ENCODE measurements at regions not wholly inside any gene's neighbourhood (a gene's known extent, or its start where the extent isn't known, plus 50 kb on each side); places are given as distances from the start of the nearest gene placed in this dataset.
"Not testable (repeated sequence)": the region's sequence is repeated elsewhere in the genome, so short reads cannot be mapped to it uniquely, and the experiment has no call there.

GRCh38 chr11:135031205-135031989 lies 619.4 kb upstream of the B3GAT1 start:
- H3K4me3 Mint-ChIP-seq = no peak overlapping the region
- no peaks in the 10 kb centered on the region for H3K36me3 Mint-ChIP-seq
- no peaks in the 10 kb centered on the region for H3K4me1 Mint-ChIP-seq
- no peak overlapping the region for H3K27ac Mint-ChIP-seq
- peaks cover 7% of the 10 kb centered on the region for H3K9me3 Mint-ChIP-seq
- no peak for ATAC-seq
- H3K27me3 Mint-ChIP-seq = no peaks in the 10 kb centered on the region

- Mint-ChIP-seq H3K27me3 (peaks cover 11% of the 10 kb centered on the region), H3K9me3 (no peaks in the 10 kb centered on the region), H3K27ac (no peak overlapping the region), H3K4me3 (no peak overlapping the region), H3K36me3 (no peaks in the 10 kb centered on the region), H3K4me1 (no peaks in the 10 kb centered on the region)
- no peak for ATAC-seq
These were observed 615.4 kb upstream of the B3GAT1 start for GRCh38 chr11:135027461-135027860.

DNA sequence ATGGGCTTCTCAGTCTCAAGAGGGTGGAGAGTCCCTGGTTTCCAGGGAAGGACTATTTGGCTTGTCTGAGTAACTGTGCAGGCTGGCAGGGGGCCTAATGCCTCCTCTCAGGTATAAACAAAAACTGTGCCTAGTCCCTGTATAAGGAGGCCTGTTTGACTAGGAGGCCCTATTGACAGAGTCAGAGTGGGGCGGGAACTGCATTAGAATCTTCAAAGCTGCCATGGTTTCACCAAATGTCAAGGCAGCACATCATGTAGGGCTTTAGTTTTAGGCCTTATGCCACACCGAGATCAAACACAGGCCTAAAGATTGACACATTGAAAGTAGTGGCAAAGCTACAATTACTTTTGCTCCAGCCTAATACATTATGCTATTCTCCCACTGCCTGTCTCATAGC lies 611.5 kb upstream of the B3GAT1 start:
- Mint-ChIP-seq H3K9me3 (no peaks in the 10 kb centered on the region), H3K36me3 (no peaks in the 10 kb centered on the region), H3K27ac (no peak overlapping the region), H3K27me3 (peaks cover 11% of the 10 kb centered on the region), H3K4me1 (no peaks in the 10 kb centered on the region), H3K4me3 (no peak overlapping the region)
- no peak for ATAC-seq

DNA sequence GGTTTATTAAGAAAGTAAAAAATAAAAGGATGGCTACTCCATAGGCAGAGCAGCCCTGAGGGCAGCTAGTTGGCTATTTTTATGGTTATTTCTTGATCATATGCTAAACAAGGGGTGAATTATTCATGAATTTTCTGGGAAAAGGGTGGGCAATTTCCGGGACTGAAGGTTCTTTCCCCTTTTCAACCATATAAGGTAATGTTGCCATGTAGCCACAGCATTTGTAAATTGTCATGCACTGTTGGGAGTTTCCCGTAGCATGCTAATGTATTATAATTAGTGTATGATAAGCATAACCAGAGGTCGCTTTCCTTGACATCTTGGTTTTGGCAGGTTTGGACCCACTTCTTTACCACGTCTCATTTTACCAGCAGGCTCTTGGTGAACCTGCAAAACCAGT lies 610.4 kb upstream of the B3GAT1 start:
- Mint-ChIP-seq H3K36me3 (no peaks in the 10 kb centered on the region), H3K27ac (no peak overlapping the region), H3K4me1 (no peaks in the 10 kb centered on the region), H3K4me3 (no peak overlapping the region), H3K27me3 (peaks cover 11% of the 10 kb centered on the region), H3K9me3 (no peaks in the 10 kb centered on the region)
- no peak for ATAC-seq

DNA sequence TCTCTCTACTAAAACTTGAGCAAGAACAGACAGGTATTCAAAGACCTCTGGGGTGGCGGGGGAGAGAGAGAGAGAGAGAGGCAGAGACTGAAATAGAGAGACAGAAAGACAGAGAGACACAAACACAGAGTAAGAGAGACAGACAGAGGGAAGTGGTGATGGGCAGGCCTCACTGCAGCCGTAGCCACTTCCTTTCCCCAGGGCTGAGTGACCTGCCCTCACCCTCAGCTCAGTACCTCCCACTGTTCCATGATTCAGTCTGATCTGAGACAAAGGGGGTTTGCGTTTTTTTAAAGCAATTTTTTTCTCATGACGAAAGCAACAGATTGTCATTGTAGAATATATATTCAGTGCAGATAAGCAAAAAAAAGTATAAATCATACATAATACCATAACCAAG lies 607.9 kb upstream of the B3GAT1 start:
- Mint-ChIP-seq H3K27ac (no peak overlapping the region), H3K36me3 (no peaks in the 10 kb centered on the region), H3K4me3 (no peak overlapping the region), H3K4me1 (no peaks in the 10 kb centered on the region), H3K9me3 (no peaks in the 10 kb centered on the region), H3K27me3 (peaks cover under 1% of the 10 kb centered on the region)
- no peak for ATAC-seq

- Mint-ChIP-seq H3K4me3 (no peak overlapping the region), H3K4me1 (no peaks in the 10 kb centered on the region)
These were observed 607.4 kb upstream of the B3GAT1 start for GRCh38 chr11:135019343-135019871.

DNA sequence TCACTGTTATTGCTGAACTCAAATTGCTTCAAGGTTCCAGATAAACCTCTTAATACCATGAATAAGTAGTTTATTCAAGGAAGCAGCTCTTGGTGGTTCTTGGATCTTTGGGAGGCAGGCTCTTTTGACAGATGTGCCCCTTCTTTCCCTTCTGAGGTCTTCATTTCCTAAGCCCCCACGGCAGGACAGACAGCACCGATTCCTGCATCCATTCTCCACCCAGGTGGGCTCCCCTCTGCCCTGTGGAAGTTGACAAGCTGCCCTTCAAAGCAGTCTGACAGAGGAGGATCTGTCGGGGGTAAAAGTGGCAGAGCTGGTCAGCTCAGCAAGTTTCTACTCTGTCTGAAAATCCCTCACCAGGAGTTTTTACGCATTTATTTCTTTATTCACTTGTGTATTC lies 605.3 kb upstream of the B3GAT1 start:
- no peak for ATAC-seq
- Mint-ChIP-seq H3K36me3 (no peaks in the 10 kb centered on the region), H3K4me3 (no peak overlapping the region), H3K27me3 (peaks cover 25% of the 10 kb centered on the region), H3K4me1 (no peaks in the 10 kb centered on the region), H3K9me3 (peaks cover 5% of the 10 kb centered on the region), H3K27ac (no peak overlapping the region)

More at GRCh38 chr11:135019343-135019871, 607.4 kb upstream of the B3GAT1 start:
- peaks cover 5% of the 10 kb centered on the region for H3K27me3 Mint-ChIP-seq
- no peaks in the 10 kb centered on the region for H3K9me3 Mint-ChIP-seq
- H3K36me3 Mint-ChIP-seq = no peaks in the 10 kb centered on the region
- no peak overlapping the region for H3K27ac Mint-ChIP-seq
- ATAC-seq = no peak

DNA sequence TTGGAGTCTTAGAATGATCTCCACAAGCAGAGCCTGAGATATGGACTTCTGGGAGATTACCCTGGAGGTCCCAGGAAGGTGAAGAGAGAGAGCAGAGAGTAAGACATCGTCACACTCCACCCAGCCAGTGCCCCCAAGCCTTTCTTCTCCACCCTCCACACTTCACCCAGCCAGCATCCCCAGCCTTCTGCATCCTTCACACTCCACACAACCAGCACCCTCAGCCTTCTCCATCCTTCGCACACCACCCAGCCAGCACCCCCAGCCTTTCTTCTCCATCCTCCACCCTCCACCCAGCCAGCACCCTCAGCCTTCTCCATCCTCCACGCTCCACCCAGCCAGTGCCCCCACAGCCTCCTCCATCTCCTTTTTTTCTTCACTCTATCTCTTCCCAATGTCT lies 603.9 kb upstream of the B3GAT1 start:
- no peak overlapping the region for H3K4me3 Mint-ChIP-seq
- peaks cover 25% of the 10 kb centered on the region for H3K27me3 Mint-ChIP-seq
- no peak for ATAC-seq

GRCh38 chr11:135011313-135011712 lies 599.3 kb upstream of the B3GAT1 start:
- not testable (repeated sequence) for H3K27ac Mint-ChIP-seq, ATAC-seq, H3K4me3 Mint-ChIP-seq, H3K4me1 Mint-ChIP-seq, H3K9me3 Mint-ChIP-seq, H3K36me3 Mint-ChIP-seq
- H3K27me3 Mint-ChIP-seq = peaks cover 34% of the 10 kb centered on the region

More for the DNA sequence above, 603.9 kb upstream of the B3GAT1 start:
- Mint-ChIP-seq H3K27ac (no peak overlapping the region), H3K9me3 (peaks cover 8% of the 10 kb centered on the region), H3K4me1 (no peaks in the 10 kb centered on the region), H3K36me3 (no peaks in the 10 kb centered on the region)

DNA sequence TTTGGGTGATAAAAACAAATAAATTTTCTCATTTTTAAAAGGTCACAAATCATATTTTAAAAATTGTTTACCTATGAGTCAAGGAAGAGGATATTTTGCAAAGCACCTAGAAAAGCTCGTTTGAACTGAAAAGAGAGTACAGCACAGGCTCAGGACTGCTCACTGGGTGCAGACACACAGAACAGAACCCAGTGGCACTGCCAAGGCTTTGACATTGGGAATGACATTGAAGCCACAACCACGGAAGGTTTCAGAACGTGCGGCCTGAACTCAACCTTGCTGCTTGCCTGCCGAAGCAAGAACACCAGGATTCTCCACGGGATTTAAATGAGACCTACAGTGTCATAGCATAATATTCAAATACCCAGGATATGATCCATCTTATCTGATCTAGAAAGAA lies 597.1 kb upstream of the B3GAT1 start:
- Mint-ChIP-seq H3K27ac (no peak overlapping the region), H3K4me1 (no peaks in the 10 kb centered on the region), H3K9me3 (peaks cover 8% of the 10 kb centered on the region), H3K4me3 (no peak overlapping the region), H3K27me3 (peaks cover 39% of the 10 kb centered on the region), H3K36me3 (no peaks in the 10 kb centered on the region)
- ATAC-seq = no peak

DNA sequence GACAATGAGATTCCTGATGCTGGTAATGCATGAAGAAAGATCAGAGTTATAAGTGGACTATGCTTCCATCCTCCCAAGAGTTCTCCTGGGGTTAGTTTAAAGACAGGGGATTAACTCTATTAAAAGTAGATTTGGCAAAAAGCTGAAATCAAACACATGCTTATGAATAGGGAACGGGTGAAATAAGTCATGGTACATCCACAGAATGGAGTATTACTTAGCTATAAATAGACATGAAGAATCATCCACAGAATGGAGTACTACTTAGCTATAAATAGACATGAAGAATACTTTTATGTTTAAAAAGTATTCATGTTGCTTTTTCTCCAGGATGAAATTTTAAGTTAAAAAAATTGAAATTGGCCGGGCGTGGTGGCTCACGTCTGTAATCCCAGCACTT lies 596.4 kb upstream of the B3GAT1 start:
- H3K27me3 Mint-ChIP-seq = peaks cover 32% of the 10 kb centered on the region
- H3K27ac Mint-ChIP-seq = no peak overlapping the region
- H3K36me3 Mint-ChIP-seq = no peaks in the 10 kb centered on the region
- H3K4me1 Mint-ChIP-seq = no peaks in the 10 kb centered on the region
- H3K4me3 Mint-ChIP-seq = no peak overlapping the region
- ATAC-seq = no peak
- H3K9me3 Mint-ChIP-seq = peaks cover 8% of the 10 kb centered on the region

GRCh38 chr11:135008001-135008405 lies 596.0 kb upstream of the B3GAT1 start:
- Mint-ChIP-seq H3K4me1 (no peaks in the 10 kb centered on the region), H3K36me3 (no peaks in the 10 kb centered on the region), H3K27ac (no peak overlapping the region), H3K4me3 (no peak overlapping the region), H3K9me3 (peaks cover 6% of the 10 kb centered on the region), H3K27me3 (peaks cover 28% of the 10 kb centered on the region)
- no peak for ATAC-seq

GRCh38 chr11:135006800-135007199 lies 594.8 kb upstream of the B3GAT1 start:
- Mint-ChIP-seq H3K27ac (no peak overlapping the region), H3K27me3 (peaks cover 22% of the 10 kb centered on the region), H3K36me3 (no peaks in the 10 kb centered on the region), H3K4me3 (no peak overlapping the region), H3K4me1 (no peaks in the 10 kb centered on the region), H3K9me3 (peaks cover 2% of the 10 kb centered on the region)
- ATAC-seq = no peak

DNA sequence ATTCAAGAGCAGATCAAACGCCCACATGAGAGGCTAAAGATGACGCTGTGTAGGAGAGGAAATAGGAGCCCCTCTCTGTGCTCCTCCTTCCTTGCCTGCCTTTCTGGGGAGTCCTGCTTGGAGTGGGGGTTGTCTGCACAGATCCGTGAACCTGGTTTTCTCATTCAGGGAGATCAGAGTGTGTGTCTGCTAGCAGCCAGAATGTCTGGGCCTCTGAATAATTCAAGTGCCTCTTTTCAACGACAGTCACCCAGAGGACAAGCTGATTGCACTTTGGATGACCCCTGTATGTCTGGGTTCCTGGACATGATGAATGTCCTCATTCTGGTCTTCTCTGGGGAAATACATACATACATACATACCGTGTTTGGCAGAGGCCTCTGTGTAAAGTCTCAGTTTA lies 592.5 kb upstream of the B3GAT1 start:
- Mint-ChIP-seq H3K27me3 (peaks cover 22% of the 10 kb centered on the region), H3K4me3 (no peak overlapping the region), H3K9me3 (peaks cover 7% of the 10 kb centered on the region), H3K36me3 (no peaks in the 10 kb centered on the region), H3K4me1 (no peaks in the 10 kb centered on the region), H3K27ac (no peak overlapping the region)
- no peak for ATAC-seq

- H3K27ac Mint-ChIP-seq = no peak overlapping the region
- no peak overlapping the region for H3K4me3 Mint-ChIP-seq
- no peak for ATAC-seq
These were observed 590.2 kb upstream of the B3GAT1 start for GRCh38 chr11:135002236-135002635.

GRCh38 chr11:135001581-135001980 lies 589.5 kb upstream of the B3GAT1 start:
- Mint-ChIP-seq H3K4me3 (no peak overlapping the region), H3K9me3 (peaks cover 7% of the 10 kb centered on the region), H3K36me3 (no peaks in the 10 kb centered on the region), H3K27ac (no peak overlapping the region), H3K4me1 (no peaks in the 10 kb centered on the region), H3K27me3 (peaks cover 15% of the 10 kb centered on the region)
- ATAC-seq = no peak

More at GRCh38 chr11:135002236-135002635, 590.2 kb upstream of the B3GAT1 start:
- Mint-ChIP-seq H3K27me3 (peaks cover 16% of the 10 kb centered on the region), H3K9me3 (peaks cover 7% of the 10 kb centered on the region), H3K4me1 (no peaks in the 10 kb centered on the region), H3K36me3 (no peaks in the 10 kb centered on the region)

Measured in stimulated activated memory B cell treated with anti-CD40 and anti-IgM and Interleukin-4, amounts not matched to agents 10 μg/mL and 1 μg/mL and 100 μg/mL, for 72 hours (primary cell).